NB4 (cell line): ENCODE measurements at regions not wholly inside any gene's neighbourhood (a gene's known extent, or its start where the extent isn't known, plus 50 kb on each side); places are given as distances from the start of the nearest gene placed in this dataset.

Experiments
- POLR2A ChIP-seq: IDR thresholded peaks from 2 replicates; pipeline ENCODE4 v1.6.1; 2011; ENCODE audit warnings: mild to moderate bottlenecking; ENCODE audit not compliant: insufficient read length; ENCODE audit errors: extremely low read depth
- TF ChIP-seq, protein P1 (sequence below): IDR thresholded peaks from 2 replicates; pipeline ENCODE4 v1.6.1; 2011; ENCODE audit warnings: low read depth, low read length
- TF ChIP-seq, protein P2 (sequence below): IDR thresholded peaks from one replicate; pipeline ENCODE4 v1.5.1; 2012; ENCODE audit warnings: low read depth, low read length

DNA sequence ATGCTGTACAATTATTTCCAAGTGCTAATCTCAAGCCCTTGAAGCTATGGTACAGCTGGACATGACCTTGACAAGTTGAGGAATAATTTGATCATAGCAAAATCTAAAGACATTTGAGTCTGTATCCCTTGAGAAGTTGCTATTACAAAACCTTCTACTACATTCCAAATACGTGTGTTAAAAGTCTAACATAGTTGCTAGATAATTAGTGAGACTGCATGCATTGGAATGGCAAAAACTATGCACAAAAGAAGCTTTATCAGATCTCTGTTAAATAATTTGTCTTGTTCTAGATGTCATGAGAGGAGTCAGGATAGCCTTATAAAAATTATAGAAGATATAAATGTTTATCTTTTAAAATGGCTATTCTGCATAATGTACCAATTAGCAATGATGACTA lies 127.8 kb downstream of the GJA1 start:
- TF ChIP-seq, protein P1, sequence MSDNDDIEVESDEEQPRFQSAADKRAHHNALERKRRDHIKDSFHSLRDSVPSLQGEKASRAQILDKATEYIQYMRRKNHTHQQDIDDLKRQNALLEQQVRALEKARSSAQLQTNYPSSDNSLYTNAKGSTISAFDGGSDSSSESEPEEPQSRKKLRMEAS = no peak
- TF ChIP-seq POLR2A = no peak
- TF ChIP-seq, protein P2, sequence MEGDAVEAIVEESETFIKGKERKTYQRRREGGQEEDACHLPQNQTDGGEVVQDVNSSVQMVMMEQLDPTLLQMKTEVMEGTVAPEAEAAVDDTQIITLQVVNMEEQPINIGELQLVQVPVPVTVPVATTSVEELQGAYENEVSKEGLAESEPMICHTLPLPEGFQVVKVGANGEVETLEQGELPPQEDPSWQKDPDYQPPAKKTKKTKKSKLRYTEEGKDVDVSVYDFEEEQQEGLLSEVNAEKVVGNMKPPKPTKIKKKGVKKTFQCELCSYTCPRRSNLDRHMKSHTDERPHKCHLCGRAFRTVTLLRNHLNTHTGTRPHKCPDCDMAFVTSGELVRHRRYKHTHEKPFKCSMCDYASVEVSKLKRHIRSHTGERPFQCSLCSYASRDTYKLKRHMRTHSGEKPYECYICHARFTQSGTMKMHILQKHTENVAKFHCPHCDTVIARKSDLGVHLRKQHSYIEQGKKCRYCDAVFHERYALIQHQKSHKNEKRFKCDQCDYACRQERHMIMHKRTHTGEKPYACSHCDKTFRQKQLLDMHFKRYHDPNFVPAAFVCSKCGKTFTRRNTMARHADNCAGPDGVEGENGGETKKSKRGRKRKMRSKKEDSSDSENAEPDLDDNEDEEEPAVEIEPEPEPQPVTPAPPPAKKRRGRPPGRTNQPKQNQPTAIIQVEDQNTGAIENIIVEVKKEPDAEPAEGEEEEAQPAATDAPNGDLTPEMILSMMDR = no peak
